Heart left ventricle (tissue), 16 donors: ENCODE measurements at regions not wholly inside any gene's neighbourhood (a gene's known extent, or its start where the extent isn't known, plus 50 kb on each side); places are given as distances from the start of the nearest gene placed in this dataset.

ENCODE experiments used
- ATAC-seq, 4 donors: fragments of 200-7000 bp; cut with Tn5 transposase; one replicate each; pipeline ENCODE4 v1.9.1; 2020 to 2022; ENCODE audit warnings: moderate library complexity in 4 of 4, mild to moderate bottlenecking in 3 of 4, moderate number of reproducible peaks in 1 of 4
- DNase-seq, 5 donors: peaks; one replicate each; pipeline ENCODE4 v3.0.0-alpha.2; 2020
- H3K27ac ChIP-seq, 12 donors: fragments of 200-600 bp; sonication (generic) in 4 of 12; one replicate each; pipeline versions ENCODE4 v1.5.0 to v1.8.0; 2016 to 2022; ENCODE audit warnings: mild to moderate bottlenecking in 2 of 12
- H3K27me3 ChIP-seq, 9 donors: fragments of 200-600 bp; sonication (generic) in 2 of 9; one replicate each; pipeline versions ENCODE4 v1.5.1 to v1.8.0; 2016 to 2022; ENCODE audit warnings: mild to moderate bottlenecking in 3 of 9
- H3K36me3 ChIP-seq, 9 donors: fragments of 200-600 bp; sonication (generic) in 2 of 9; one replicate each; pipeline versions ENCODE4 v1.5.0 to v1.8.0; 2018 to 2022; ENCODE audit warnings: mild to moderate bottlenecking in 2 of 9
- H3K4me1 ChIP-seq, 12 donors: fragments of 200-600 bp; sonication (generic) in 4 of 12; one replicate each; pipeline versions ENCODE4 v1.5.0 to v1.8.0; 2016 to 2022; ENCODE audit warnings: mild to moderate bottlenecking in 3 of 12
- H3K4me3 ChIP-seq, 12 donors: fragments of 200-600 bp; sonication (generic) in 4 of 12; one replicate each; pipeline versions ENCODE4 v1.5.0 to v1.8.0; 2017 to 2022; ENCODE audit warnings: mild to moderate bottlenecking in 9 of 12, moderate library complexity in 4 of 12
- H3K9me3 ChIP-seq, 12 donors: fragments of 200-600 bp; sonication (generic) in 4 of 12; one replicate each; pipeline versions ENCODE4 v1.5.0 to v1.8.0; 2016 to 2022; ENCODE audit warnings: mild to moderate bottlenecking in 1 of 12
- CTCF ChIP-seq, 12 donors: fragments of 200-600 bp; sonication (generic) in 4 of 12; IDR thresholded peaks; one replicate each; pipeline versions ENCODE4 v1.5.0 to v1.8.0; 2018 to 2022; ENCODE audit warnings: antibody characterized with exemption in 12 of 12, mild to moderate bottlenecking in 5 of 12
- POLR2A ChIP-seq, 2 donors: fragments of 450-650 bp; IDR thresholded peaks; one replicate each; pipeline ENCODE4 v1.6.1; 2017; ENCODE audit warnings: antibody characterized with exemption in 2 of 2, mild to moderate bottlenecking in 2 of 2, moderate library complexity in 2 of 2
- WGBS, 4 donors: extraction: QIAGEN DNeasy Blood & Tissue Kit in 2 of 4; methylation state at CpG; one replicate each; pipeline versions ENCODE4 v1.1.5 to v1.1.7; 2013 to 2018; 5-methylcytosine and 5-hydroxymethylcytosine counted together
- intact Hi-C, 10 donors: fragments of 100-400 bp; cut with DNase I; formaldehyde crosslinking; loops; one replicate each; pipeline versions ENCODE4 v1.11.1 to v1.14.2; 2022
- donor health status: ischemic (EF 13 %, LVEDD 7.1; RV severe dilation, severe dysfunction).
- donor health status: healthy with polysubstance abuse.
- donor health status: DM: no; HTN: yes; CAD: no.
- donor health status: DM: no; HTN: no; CAD: no.
- donor health status: ischemic (EF 25% LVEDD 6.9; RV normal size, moderate dysfunction).
- donor health status: ischemic (EF 25% LVEDD 5.7; RV mildly dilated, moderate dysfunction).
- donor health status: healthy.
- donor health status: DM: yes; HTN: yes; CAD: no.
- donor health status: ischemic (EF 35%, LVEDD 5.7; RV mildly dilated, moderate dysfunction).
- donor health status: nonischemic (EF 11% LVEDD 7.7; RV severe dilation, severe dysfunction).
- donor health status: DM: yes; HTN: yes; CAD: no.
- donor health status: PGD.
- donor health status: ischemic (EF 29% LVEDD 5.4; RV normal size, mild dysfunction).
- donor health status: nonischemic (EF 23%, LVEDD 6.1; RV moderate dilation, normal function).

- no peak for DNase-seq
- 70 to 84% (median 77%) methylated on average over 4 of the region's 4 CpGs for WGBS, 4 donors
- no peak overlapping the region for H3K4me3 ChIP-seq
- H3K27me3 ChIP-seq = peaks cover 0 to 5% (median 0%) of the 10 kb centered on the region in 9 donors
- peaks cover 0 to 5% (median 0%) of the 10 kb centered on the region in 12 donors for H3K9me3 ChIP-seq
- intact Hi-C loops = no loop called here
- no peaks in the 10 kb centered on the region for H3K4me1 ChIP-seq
- ATAC-seq = no peak
- no peak for TF ChIP-seq POLR2A (IDR thresholded peaks at IDR 0.05)
- TF ChIP-seq CTCF (IDR thresholded peaks at IDR 0.05) = no peak
- H3K27ac ChIP-seq = no peak overlapping the region
- no peaks in the 10 kb centered on the region for H3K36me3 ChIP-seq
Observed at GRCh38 chr6:87979737-87980136, 67.9 kb upstream of the SPACA1 start.

- ATAC-seq (no peak), DNase-seq (no peak)
- Histone ChIP-seq H3K27me3 (peaks cover 0 to 5% (median 0%) of the 10 kb centered on the region in 9 donors), H3K4me3 (no peak overlapping the region), H3K36me3 (no peaks in the 10 kb centered on the region), H3K4me1 (no peaks in the 10 kb centered on the region), H3K9me3 (peaks cover 0 to 4% (median 0%) of the 10 kb centered on the region in 12 donors), H3K27ac (no peak overlapping the region)
- TF ChIP-seq POLR2A (IDR thresholded peaks at IDR 0.05) = no peak
- no peak for TF ChIP-seq CTCF (IDR thresholded peaks at IDR 0.05)
- intact Hi-C loops = no loop called here
- WGBS, 4 donors = 57 to 78% (median 70%) methylated on average over 3 of the region's 3 CpGs
Observed at GRCh38 chr6:87976616-87977015, 71.0 kb upstream of the SPACA1 start.

GRCh38 chr6:87975561-87975960, 72.1 kb upstream of the SPACA1 start:
- Histone ChIP-seq H3K27ac (no peak overlapping the region), H3K4me3 (no peak overlapping the region), H3K9me3 (peaks cover 0 to 4% (median 0%) of the 10 kb centered on the region in 12 donors), H3K36me3 (no peaks in the 10 kb centered on the region), H3K27me3 (peaks cover 0 to 11% (median 0%) of the 10 kb centered on the region in 9 donors), H3K4me1 (no peaks in the 10 kb centered on the region)
- WGBS, 4 donors = 74 to 86% (median 82%) methylated on average over 2 of the region's 2 CpGs
- intact Hi-C loops = no loop called here
- DNase-seq (no peak), ATAC-seq (no peak)
- no peak for TF ChIP-seq POLR2A (IDR thresholded peaks at IDR 0.05)
- TF ChIP-seq CTCF (IDR thresholded peaks at IDR 0.05) = no peak

GRCh38 chr6:87972279-87972678, 75.4 kb upstream of the SPACA1 start:
- Histone ChIP-seq H3K4me3 (no peak overlapping the region), H3K9me3 (peaks cover 0 to 4% (median 0%) of the 10 kb centered on the region in 12 donors), H3K27ac (no peak overlapping the region), H3K27me3 (peaks cover 0 to 40% (median 10%) of the 10 kb centered on the region in 9 donors), H3K36me3 (no peaks in the 10 kb centered on the region), H3K4me1 (peaks cover 0 to 10% (median 0%) of the 10 kb centered on the region in 12 donors)
- intact Hi-C loops = no loop called here
- ATAC-seq (no peak), DNase-seq (no peak)
- TF ChIP-seq POLR2A (IDR thresholded peaks at IDR 0.05) = no peak
- no peak for TF ChIP-seq CTCF (IDR thresholded peaks at IDR 0.05)
